Subcutaneous abdominal adipose tissue (tissue), 5 donors: ENCODE measurements at regions not wholly inside any gene's neighbourhood (a gene's known extent, or its start where the extent isn't known, plus 50 kb on each side); places are given as distances from the start of the nearest gene placed in this dataset.

Source experiments
- H3K27ac ChIP-seq: one replicate; pipeline ENCODE4 v1.7.0; 2013; ENCODE audit warnings: low read depth, mild to moderate bottlenecking, inconsistent platforms, low read length, moderate library complexity
- H3K27me3 ChIP-seq, 5 donors: one replicate each; pipeline ENCODE4 v1.7.0; 2013; ENCODE audit warnings: low read length in 5 of 5, inconsistent platforms in 1 of 5; ENCODE audit not compliant: control insufficient read depth in 5 of 5, insufficient read depth in 4 of 5
- H3K36me3 ChIP-seq, 5 donors: one replicate each; pipeline ENCODE4 v1.7.0; 2013; ENCODE audit warnings: low read length in 5 of 5; ENCODE audit not compliant: control insufficient read depth in 5 of 5, insufficient read depth in 5 of 5
- H3K4me1 ChIP-seq, 5 donors: one replicate each; pipeline ENCODE4 v1.7.0; 2013; ENCODE audit warnings: low read length in 5 of 5, mild to moderate bottlenecking in 3 of 5, moderate library complexity in 1 of 5; ENCODE audit not compliant: control insufficient read depth in 5 of 5, insufficient read depth in 5 of 5
- H3K4me3 ChIP-seq, 5 donors: one replicate each; pipeline ENCODE4 v1.7.0; 2013; ENCODE audit warnings: low read length in 5 of 5, low read depth in 1 of 5
- H3K9ac ChIP-seq, 5 donors: one replicate each; pipeline ENCODE4 v1.7.0; 2013; ENCODE audit warnings: low read length in 5 of 5, mild to moderate bottlenecking in 4 of 5, moderate library complexity in 3 of 5
- H3K9me3 ChIP-seq, 5 donors: one replicate each; pipeline ENCODE4 v1.7.0; 2013; ENCODE audit warnings: low read length in 5 of 5; ENCODE audit not compliant: control insufficient read depth in 5 of 5
- donor health status: healthy.
- donor health status: healthy.
- donor health status: healthy.
- donor health status: healthy.
- donor health status: healthy.

GRCh38 chr15:95739131-95739530, 591.4 kb upstream of the NR2F2 start:
- Histone ChIP-seq H3K27ac (no peak overlapping the region), H3K36me3 (no peaks in the 10 kb centered on the region), H3K9me3 (peaks cover 0 to 2% (median 0%) of the 10 kb centered on the region in 5 donors), H3K9ac (no peak overlapping the region), H3K4me3 (no peak overlapping the region), H3K27me3 (no peaks in the 10 kb centered on the region), H3K4me1 (peaks cover 0 to 9% (median 0%) of the 10 kb centered on the region in 5 donors)

GRCh38 chr15:95741830-95742229, 588.7 kb upstream of the NR2F2 start:
- H3K9me3 ChIP-seq, result peaks cover 0 to 2% (median 0%) of the 10 kb centered on the region in 5 donors
- no peaks in the 10 kb centered on the region for H3K36me3 ChIP-seq
- H3K27me3 ChIP-seq, result no peaks in the 10 kb centered on the region
- no peak overlapping the region for H3K4me3 ChIP-seq
- no peaks in the 10 kb centered on the region for H3K4me1 ChIP-seq
- H3K27ac ChIP-seq, result no peak overlapping the region
- H3K9ac ChIP-seq, result no peak overlapping the region

DNA sequence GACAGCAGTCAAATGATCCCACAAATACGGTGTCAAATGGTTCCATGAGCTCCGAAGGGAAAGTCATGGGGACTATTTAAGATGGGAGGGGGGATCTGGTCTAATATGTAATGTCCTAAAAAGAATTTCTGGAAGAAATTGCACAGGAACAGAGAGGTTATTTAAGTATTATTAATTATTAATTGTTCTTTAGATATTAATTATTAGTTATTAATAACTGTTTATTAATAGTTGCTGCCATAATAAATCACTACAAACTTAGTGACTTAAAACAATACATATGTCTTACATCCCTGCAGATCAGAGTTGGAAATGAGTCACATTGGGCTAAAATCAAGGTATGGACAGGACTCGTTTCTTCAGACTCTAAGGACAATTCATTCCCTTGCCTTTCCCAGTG, 588.2 kb upstream of the NR2F2 start:
- Histone ChIP-seq H3K27me3 (no peaks in the 10 kb centered on the region), H3K9ac (no peak overlapping the region), H3K9me3 (peaks cover 0 to under 1% (median 0%) of the 10 kb centered on the region in 5 donors), H3K4me3 (no peak overlapping the region), H3K27ac (no peak overlapping the region), H3K36me3 (no peaks in the 10 kb centered on the region), H3K4me1 (no peaks in the 10 kb centered on the region)

DNA sequence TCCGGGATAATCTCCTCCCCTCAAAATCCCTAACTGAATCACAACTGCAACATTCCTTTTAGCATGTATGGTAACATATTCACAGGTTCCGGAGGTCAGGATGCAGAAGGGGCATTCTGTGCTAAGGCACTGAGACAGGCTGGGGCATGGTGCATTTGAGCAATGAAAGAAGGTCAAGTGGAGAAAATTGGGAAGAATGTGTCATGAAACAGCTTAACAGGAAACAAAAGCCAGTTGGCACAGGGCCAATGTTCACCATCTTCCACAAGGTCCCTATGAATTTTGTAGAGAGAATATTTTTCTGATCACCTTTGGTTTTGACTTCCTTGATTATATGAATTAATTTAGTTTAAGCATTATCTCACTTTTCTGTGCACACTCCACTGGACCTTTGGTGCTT, 587.7 kb upstream of the NR2F2 start:
- no peak overlapping the region for H3K4me3 ChIP-seq
- no peaks in the 10 kb centered on the region for H3K36me3 ChIP-seq
- no peaks in the 10 kb centered on the region for H3K9me3 ChIP-seq
- no peaks in the 10 kb centered on the region for H3K27me3 ChIP-seq
- no peak overlapping the region for H3K27ac ChIP-seq
- no peak overlapping the region for H3K9ac ChIP-seq
- H3K4me1 ChIP-seq, result no peaks in the 10 kb centered on the region

- no peaks in the 10 kb centered on the region for H3K4me1 ChIP-seq
- no peaks in the 10 kb centered on the region for H3K27me3 ChIP-seq
- H3K9me3 ChIP-seq, result no peaks in the 10 kb centered on the region
- H3K9ac ChIP-seq, result no peak overlapping the region
- no peak overlapping the region for H3K27ac ChIP-seq
- H3K4me3 ChIP-seq, result no peak overlapping the region
- no peaks in the 10 kb centered on the region for H3K36me3 ChIP-seq
Observed at GRCh38 chr15:95757171-95757570, 573.3 kb upstream of the NR2F2 start.

GRCh38 chr15:95758451-95758850, 572.0 kb upstream of the NR2F2 start:
- H3K4me3 ChIP-seq, result no peak overlapping the region
- no peaks in the 10 kb centered on the region for H3K4me1 ChIP-seq
- H3K27ac ChIP-seq, result no peak overlapping the region
- no peaks in the 10 kb centered on the region for H3K27me3 ChIP-seq
- no peaks in the 10 kb centered on the region for H3K36me3 ChIP-seq
- no peak overlapping the region for H3K9ac ChIP-seq
- H3K9me3 ChIP-seq, result no peaks in the 10 kb centered on the region

DNA sequence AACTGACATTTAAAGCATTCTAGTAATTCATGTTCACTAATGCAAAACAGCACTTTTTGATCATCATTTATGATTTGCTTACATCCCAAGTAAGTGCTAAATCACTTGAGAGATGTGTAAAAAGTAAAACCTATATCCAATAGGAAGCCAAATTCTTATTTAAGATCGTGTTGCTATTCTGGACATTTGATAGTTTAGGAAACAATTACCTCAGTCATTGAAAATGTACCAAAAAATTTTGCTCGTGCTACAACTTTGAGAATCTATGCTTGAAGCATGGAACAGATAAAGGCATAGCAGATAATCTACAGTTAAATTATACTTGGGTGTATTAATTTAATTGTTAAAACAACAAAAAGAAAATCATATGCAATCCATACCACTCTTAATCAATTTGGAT, 571.6 kb upstream of the NR2F2 start:
- no peaks in the 10 kb centered on the region for H3K4me1 ChIP-seq
- H3K9me3 ChIP-seq, result no peaks in the 10 kb centered on the region
- H3K4me3 ChIP-seq, result no peak overlapping the region
- no peak overlapping the region for H3K9ac ChIP-seq
- H3K27me3 ChIP-seq, result no peaks in the 10 kb centered on the region
- H3K27ac ChIP-seq, result no peak overlapping the region
- H3K36me3 ChIP-seq, result no peaks in the 10 kb centered on the region

GRCh38 chr15:95760508-95760907, 570.0 kb upstream of the NR2F2 start:
- Histone ChIP-seq H3K4me3 (no peak overlapping the region), H3K36me3 (no peaks in the 10 kb centered on the region), H3K27ac (no peak overlapping the region), H3K4me1 (no peaks in the 10 kb centered on the region), H3K9me3 (no peaks in the 10 kb centered on the region), H3K27me3 (no peaks in the 10 kb centered on the region), H3K9ac (no peak overlapping the region)

- Histone ChIP-seq H3K4me1 (no peaks in the 10 kb centered on the region), H3K27me3 (no peaks in the 10 kb centered on the region), H3K4me3 (no peak overlapping the region), H3K9ac (no peak overlapping the region), H3K36me3 (no peaks in the 10 kb centered on the region), H3K27ac (no peak overlapping the region), H3K9me3 (no peaks in the 10 kb centered on the region)
Observed at GRCh38 chr15:95761501-95762165, 568.9 kb upstream of the NR2F2 start.

- Histone ChIP-seq H3K27ac (no peak overlapping the region), H3K9me3 (no peaks in the 10 kb centered on the region), H3K9ac (no peak overlapping the region), H3K27me3 (no peaks in the 10 kb centered on the region), H3K4me3 (no peak overlapping the region), H3K4me1 (no peaks in the 10 kb centered on the region), H3K36me3 (no peaks in the 10 kb centered on the region)
Observed at GRCh38 chr15:95763426-95763825, 567.1 kb upstream of the NR2F2 start.

DNA sequence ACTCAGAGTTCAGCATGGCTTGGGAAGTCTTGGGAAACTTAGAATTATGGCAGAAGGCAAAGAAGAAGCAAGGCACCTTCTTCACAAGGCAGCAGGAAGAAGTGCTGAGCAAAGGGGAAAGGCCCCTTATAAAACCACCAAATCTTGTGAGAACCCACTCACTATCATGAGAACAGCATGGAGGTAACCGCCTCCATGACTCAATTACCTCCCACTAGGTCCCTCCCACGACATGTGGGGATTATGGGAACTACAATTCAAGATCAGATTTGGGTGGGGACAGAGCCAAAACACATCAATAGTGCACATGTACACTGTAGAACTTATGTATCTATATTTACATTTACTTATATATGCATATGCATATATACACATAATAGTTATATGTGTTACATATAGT, 565.3 kb upstream of the NR2F2 start:
- H3K27ac ChIP-seq, result no peak overlapping the region
- no peaks in the 10 kb centered on the region for H3K9me3 ChIP-seq
- H3K36me3 ChIP-seq, result no peaks in the 10 kb centered on the region
- no peak overlapping the region for H3K4me3 ChIP-seq
- H3K4me1 ChIP-seq, result no peaks in the 10 kb centered on the region
- H3K27me3 ChIP-seq, result no peaks in the 10 kb centered on the region
- no peak overlapping the region for H3K9ac ChIP-seq
